GM21423 (cell line): ENCODE measurements at regions not wholly inside any gene's neighbourhood (a gene's known extent, or its start where the extent isn't known, plus 50 kb on each side); places are given as distances from the start of the nearest gene placed in this dataset.
A peak's percentile ranks its signal among the peaks of the same experiment; 100 is the strongest.

Experiments
- ATAC-seq: cut with Tn5 transposase; IDR thresholded peaks from one replicate; pipeline ENCODE4 v1.9.1; 2021; ENCODE audit warnings: mild to moderate bottlenecking, moderate library complexity; ENCODE audit not compliant: unreplicated experiment

DNA sequence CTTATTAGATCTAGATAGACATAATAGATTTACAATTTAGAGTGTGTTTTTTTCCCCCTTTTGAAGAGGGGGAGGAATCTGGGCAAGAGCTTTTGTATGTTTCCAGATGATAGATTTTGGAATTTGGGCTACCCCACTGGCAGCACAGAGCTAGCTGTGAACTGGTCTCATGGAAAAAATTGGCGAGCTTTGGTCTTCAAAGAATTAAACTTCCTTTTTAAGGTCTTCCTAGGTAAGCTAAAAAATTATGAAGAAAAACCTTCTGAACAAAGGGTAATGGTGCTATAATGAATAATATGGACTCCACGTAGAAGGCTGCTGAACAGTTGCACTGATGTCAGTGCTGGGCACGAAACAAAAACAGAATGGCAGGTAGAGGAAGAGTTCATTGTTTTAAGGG, 109.3 kb downstream of the ZIC5 start:
- no peak for ATAC-seq

DNA sequence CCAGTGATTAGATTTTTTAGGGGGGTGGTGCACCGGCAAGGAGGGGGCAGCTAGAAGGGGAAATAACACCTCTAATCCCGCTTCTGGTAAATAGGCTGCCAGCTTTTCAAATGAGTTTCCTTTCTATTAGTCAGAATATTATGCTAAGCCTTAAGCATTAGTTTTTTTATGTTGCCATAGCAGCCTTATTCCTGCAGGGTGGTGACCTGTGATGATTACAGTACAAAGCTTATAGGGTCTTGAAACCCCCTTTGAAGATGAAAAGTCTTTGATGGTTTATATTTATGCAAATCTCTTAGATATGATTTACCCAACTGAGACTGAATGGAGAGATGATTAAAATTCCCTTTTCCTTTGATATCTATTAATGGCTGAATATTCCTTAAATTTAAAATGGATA, 109.8 kb downstream of the ZIC5 start:
- no peak for ATAC-seq

DNA sequence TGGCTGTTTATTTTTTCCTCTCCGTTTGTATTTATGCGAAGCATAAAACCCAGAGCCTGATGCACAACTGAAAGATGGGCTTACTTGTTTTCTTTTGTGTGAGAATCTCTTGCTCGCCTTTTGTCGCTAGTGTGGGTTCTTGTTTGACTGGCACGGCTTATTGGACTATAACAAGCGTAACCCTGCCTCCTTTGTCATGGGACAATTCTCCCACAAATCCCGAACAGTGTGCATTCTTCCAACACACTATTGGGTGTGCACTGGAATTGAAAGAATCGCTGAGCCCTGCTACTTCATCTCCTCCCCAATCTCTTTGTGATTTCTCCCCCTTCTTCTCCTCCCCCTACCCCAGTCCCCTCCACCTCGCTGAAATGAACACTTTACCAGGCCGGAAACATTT, 110.8 kb downstream of the ZIC5 start:
- ATAC-seq: no peak

DNA sequence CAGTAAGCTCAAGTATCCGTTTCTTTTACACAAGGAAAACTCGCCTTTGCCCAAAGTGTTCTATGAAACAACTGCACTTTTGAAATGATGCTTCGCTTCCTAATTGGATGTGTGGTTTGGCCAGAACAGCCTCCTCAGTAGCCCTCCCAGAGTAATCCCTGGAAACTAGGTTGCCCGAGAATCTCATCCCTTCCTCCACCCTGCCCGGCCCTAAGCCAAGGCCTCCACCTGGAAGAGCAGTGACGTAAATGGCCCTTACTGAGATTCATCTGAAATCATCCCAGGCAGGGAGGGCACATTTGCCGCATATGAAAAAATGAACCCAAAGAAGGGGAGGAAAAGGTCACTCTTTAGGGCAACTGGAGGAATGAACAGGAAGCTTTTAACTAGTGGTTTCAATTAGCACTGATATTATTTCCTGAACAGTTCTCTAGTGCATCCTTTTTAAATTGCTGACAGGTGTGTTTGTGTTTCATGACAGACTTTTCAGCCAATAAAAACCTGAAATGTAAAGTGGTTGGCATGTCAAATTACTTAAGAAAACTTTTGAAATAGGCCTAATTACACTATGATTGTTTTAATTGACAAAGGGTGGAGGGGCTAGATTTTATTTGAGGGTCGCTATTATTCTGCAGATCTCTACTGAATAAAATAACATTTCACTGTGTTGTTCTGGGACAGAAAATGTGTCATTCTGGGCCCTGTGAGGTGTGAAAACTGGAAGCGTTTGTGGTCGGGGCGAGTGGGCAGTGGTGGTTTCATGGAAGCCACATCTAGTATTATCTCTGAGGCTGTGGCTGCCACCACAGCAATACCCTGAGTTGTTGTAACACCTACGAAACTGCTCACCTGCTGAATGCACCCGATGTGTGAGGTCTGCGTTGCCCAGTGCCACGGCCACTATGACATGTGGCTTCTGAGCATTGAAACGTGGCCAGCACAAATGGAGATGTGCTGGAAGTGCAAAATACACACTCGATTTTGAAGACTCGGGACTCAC, 112.1 kb downstream of the ZIC5 start:
- peak; percentile 78 for ATAC-seq

DNA sequence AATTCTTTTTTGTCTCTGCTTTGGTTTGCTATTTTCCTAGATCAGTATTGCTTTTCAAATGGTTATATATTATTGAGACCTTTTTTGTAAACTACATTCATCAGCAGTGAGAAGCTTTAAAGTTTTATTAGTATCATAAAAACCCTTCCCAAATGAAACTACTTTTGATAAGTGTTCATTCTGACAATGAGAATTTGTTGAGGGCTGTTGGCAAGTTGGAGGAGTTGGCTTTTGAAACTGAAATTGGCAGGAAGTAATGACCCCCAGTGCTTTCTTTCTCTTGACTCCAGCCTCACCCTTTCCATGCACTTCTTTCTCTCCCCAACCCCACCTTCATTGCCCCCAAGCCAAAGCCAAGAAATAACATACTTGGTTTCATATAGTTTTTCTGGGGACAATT, 113.8 kb downstream of the ZIC5 start:
- ATAC-seq: no peak

DNA sequence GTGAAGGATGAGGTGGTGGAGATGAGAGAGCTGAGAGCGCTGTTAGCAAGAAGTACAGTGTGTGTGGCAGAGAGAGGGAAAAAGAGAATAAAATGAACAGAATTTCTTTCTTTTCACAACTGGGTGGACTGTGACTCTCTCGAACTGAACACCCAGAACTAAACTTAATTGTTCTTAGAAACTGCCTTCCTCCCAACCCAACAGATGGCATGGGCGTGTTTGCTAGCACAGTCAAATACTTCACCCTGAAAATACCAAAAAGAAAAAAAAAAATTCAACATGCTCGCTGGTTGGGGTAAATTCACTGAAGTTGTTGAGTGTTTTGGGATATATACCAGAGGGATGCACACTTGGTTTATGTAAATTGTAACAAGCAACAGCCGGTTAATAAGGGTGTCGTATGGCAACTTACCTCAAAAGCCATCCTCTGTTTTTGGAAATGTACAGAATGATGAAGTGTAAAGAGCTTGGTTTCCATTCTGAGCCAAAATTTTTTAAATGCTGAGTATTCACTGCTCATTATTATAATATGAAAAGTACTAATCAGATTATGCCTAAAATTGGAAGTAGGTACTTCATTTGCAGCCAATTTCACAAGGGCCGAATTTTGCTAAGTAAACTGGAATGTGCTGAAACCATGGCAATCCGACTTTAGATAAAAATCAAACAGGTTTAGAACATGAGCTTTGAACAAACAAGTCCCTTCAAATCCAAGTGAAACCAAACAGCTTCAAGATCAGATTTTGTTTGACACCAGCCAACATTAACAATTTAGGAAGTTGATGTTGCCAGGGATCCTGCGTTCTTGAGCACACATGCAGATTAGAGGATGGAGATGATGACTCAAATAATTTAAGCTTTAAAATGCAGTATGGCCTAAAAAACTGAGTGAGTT, 115.8 kb downstream of the ZIC5 start:
- no peak for ATAC-seq

DNA sequence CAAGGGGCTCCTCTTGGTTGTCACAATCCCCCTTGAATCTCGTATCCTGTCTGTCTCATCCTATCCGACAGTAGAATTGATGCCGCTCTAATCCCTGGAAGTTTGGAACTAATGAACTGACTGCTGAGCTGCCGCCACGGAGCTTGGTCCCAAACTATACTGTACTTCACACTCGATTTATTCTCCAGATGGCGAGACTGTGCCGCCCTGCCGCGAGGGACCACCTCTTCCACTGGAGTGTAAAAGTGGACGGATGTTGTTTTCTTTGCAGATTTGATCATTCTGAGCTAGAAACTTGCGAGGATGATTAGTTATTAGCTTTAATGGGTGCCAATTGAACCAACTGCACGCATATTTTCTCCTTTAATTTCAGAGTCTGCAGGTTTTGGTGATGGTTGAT, 117.2 kb downstream of the ZIC5 start:
- ATAC-seq: no peak

DNA sequence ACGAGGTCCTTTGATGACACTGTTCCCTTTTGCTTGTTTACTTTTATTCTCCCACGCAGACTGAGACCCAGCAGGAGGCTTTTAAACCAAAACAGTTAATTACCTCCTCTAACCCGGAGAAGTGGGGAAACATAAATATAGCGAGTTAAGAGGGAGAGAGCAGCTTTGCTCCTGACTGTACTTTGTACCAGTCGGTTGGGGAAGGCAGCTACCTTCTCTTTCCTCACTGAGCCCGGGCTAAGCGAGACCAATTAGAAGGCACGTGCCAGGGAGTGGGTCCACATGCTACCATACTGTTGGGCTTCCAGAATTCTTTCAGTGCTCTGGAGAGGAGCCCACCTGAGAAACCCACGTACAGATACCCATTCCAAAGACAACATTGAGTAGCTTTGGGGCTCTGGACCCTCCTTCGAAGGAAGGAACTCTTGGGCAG, 124.2 kb downstream of the ZIC5 start:
- ATAC-seq: no peak

DNA sequence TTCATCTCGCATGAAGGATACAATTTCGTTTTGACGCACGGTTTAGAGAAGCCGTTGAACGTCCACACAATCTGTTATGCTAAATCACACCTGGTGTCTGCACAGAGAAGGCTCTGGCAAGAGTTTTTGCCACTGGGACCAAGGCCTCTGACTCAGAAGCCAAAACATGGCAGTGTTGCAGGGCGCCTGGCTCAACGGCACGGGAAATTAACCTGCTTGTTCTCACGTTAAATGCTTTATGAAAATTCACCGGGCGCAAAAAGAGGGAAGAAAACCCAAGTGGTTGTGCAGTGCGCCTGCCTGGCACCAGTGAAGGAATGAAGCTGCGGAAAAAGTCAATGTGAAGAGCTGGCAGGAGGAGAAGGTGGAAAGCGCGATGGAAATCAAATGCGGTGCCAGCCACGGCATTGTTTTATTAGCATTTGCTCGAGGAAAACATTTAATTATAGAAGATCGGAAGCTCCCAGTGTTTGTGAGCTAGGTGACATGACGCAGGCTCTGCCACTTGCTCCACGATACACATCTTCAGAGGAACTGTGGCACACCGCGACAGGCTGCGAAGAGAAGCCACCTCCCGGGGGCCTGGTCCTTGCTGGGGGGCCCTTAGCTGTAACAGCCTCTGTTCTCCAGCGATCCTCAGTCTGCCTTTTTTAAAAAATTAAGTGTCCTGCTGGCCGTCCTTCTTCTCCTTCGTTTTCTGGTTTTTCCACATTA, 126.2 kb downstream of the ZIC5 start:
- no peak for ATAC-seq

DNA sequence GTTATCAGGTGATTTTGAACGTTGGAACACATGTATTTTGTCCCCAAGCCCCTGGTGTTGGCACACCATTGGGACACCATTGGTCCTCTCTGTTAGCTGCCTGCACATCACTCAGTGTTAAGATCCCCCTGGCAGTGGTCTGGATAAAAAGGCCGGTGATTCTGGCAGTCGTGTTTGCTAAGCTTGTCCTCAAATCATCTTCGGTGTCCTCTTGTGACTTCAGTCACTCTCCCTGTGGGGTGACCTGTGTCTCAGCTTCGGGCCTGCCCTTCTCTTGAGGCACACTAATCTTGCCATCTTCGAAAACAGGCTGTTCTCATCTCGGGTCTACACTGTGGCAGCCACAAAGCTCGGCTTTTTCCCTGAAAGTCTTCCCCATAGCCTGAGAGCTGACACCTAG, 127.1 kb downstream of the ZIC5 start:
- no peak for ATAC-seq

DNA sequence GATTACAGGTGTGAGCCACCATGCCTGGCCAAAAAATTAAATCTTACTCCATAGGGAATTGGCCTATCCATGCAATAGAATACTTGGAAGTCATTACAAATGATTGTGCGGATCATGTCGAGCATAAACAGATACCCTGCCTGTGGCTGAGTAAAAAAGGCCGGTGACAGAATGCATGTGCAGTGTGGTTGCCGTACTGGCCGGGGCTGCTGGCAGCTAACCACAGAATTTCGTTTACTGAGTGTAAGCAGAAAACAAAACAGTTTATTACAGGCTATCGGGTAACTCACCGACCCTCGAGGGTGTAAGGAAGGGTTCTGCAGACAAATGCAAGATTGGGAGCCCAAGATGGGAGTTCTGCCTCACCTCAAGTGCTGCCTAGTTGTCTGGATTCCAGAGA, 127.7 kb downstream of the ZIC5 start:
- ATAC-seq: no peak

DNA sequence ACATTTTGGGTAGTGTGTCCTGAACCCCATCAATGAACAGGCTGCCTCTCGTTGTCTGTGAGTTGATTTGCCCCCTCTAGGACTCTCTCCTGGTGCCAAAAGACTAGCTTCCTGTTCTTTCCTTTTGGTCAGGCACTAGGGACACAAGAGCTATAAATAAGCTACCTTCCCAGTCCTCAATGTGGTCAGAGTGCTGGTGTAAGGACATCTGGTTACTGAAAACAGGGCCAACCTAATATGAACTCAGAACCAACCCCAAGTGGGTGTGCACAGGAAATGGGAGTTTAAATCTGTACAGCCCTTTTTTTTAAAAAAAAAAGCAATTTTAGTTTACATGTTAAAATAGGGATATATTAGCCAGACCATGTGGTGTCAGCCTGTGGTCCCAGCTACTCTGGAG, 129.2 kb downstream of the ZIC5 start:
- no peak for ATAC-seq

DNA sequence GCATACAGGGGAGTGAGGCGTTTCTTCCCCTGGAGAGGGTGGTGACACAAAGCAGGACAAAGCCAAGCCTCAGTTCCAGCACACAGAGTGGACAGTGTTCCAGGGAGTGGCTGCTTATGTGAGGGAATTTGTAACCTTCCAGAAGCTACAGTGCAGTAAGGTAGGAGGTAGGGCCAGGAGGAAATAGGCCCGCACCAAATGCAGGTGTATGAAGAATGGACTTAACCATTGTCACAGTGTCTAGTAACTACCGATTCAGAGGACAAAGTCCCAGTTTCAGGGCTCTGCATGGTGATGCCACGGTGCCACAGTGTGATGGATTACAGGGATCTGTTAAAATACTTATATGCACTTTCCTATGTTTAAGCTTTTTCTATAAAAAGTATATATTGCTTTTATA, 135.3 kb downstream of the ZIC5 start:
- no peak for ATAC-seq

DNA sequence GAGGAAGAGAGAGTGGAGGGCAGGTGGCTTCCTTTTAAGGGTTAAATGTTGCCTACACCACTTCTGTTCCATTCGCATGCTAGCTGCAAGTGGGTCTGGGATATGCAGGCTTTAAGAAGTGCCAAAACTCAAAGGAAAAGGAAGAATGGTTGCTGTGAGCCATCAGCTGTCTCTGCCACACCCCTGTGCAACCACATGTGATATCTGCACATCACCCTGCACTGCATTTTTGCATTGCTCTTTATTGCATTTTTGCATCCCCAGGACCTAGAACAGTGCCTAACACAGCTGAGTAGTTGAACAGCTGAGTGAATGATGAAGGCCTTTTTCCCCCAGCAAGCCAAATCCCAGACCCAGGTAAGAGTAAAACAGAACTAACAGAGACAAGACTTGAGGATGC, 136.1 kb downstream of the ZIC5 start:
- ATAC-seq: no peak

DNA sequence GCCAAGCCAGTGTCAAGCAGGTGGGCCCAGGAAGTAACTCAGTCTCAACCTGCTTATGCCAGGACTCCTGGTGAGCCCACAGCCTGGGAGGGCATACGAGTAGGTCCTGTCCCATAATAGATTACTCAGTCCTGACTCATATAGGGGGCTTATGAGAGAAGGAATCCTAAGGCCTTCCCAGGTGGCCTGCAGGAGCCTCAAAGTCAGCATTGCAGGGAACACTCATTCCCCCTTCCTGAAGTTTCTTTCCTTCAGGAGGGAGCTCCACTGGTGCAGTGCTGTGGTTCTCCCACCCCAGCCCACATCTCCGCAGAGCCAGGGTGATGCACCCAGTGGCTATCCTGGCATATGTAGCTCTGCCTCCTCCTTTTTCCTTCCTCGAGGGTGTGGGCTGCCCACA, 137.3 kb downstream of the ZIC5 start:
- ATAC-seq: no peak

DNA sequence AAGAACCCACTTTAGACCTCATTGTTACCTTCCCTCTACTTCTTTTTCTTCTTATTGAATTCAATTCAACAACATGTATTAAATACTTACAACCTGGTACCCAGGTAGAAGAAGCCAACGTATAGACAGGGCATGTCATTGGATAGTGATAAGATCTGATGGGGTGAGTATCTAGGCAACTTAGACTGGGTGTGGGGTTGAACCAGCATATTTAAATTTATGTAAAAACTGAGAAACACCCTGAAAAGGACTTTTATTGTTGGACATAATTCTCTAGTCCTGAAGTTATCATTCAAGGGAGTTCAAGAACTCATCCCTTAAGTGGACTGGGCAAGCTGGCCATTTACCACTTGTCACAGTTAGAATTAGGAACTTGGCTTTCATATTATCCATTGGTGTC, 139.2 kb downstream of the ZIC5 start:
- no peak for ATAC-seq

DNA sequence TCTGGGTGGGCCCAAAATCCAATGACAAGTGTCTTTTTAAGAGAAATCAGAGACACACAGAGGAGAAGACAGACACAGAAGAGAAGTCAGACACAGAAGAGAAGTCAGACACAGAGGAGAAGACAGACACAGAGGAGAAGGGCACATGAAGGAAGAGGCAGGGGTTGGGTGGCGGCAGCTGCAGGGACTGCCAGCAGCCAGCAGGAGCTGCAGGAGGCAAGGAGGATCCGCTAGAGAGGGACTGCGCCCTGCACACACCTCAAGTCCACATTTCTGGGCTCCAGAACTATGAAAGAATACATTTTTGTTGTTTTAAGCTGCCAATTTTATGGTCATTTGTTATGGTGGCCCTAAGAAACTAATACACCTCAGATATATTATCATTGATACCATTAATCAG, 140.6 kb downstream of the ZIC5 start:
- no peak for ATAC-seq

DNA sequence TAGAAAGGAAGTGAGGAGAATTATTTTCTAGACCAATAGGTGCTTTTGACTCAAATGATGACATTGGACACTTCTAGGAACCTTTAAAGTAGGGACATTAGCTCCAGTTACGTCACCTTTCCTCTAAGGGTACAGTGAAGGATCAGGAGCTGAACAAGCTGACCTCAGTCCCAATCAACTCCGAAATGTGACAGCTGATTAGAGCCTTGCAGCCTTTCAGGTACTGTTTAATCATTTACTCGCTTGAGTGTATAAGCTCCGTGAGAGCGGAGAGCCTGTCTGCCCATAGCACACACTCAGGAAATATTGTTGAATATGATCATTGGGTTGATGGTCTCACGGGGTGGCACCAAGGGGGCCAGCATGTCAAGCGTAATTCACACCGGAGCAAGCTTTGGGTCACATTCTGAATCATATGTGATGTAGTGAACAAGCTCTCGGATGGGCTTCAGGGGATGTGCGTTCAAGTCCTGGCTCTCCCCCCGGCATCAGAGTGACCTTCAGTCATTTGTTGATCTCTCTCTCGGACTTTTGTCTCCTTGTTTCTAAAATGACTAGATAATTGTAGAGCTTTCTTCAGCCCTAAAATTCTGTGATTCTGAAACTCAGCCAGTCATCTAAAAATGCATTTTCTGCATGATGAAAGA, 141.9 kb downstream of the ZIC5 start:
- ATAC-seq: no peak

DNA sequence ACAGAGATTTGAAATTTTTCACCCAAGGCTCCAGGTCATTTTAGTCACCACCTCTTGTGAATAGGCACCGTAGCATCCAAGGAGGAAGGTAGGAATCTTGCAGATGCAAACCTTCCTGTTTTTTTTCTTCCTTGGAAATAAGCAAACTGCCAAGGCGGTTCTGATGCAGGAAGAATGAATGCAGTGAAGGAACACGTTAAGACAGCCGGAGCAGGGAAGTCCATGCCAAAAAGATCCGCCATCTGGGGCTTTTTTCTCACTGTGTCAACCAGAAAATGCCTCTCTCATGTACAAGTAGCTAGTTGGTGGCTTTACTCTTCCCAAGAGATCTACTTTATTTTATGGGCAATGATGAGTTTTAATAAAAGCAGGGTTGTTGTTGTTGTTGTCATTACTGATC, 142.4 kb downstream of the ZIC5 start:
- ATAC-seq: no peak

DNA sequence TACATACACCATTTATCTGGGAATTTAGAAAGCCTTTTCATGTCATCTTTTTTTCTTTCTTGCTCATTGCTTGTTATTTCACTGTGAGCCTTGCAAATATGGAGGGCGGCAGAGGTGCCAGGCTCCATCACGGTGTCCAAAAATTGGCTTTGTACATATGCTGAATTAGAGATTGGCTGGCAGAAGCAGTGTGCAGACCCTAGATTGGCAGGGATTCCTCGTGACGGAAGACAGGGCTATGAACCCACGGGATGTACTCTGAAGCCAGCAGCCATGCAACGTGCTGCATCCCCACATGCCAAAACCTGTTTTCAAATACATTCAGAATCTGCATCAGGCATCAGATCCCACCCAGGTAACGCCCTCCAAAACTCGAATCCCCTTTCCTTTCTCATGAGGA, 142.8 kb downstream of the ZIC5 start:
- no peak for ATAC-seq

DNA sequence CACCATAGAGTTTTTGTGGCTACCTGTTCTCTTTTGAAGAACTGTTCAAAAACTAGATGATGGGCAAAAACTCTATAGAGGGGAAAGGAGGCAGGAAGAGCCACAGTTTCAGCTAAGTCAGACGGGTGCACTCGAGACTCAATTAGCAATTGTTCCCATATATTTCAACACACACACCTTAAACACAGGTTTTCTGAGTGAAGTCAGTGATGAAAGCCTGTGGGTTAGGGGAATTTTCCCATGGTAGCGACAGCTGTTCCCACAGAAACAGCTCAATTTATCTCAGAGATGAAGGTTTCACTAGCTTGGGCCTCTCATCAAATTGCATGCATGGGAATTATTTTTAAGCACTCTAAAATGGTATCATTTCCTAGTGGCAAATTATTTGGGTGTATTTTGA, 143.4 kb downstream of the ZIC5 start:
- no peak for ATAC-seq
